Loucy (cell line): ENCODE measurements at regions not wholly inside any gene's neighbourhood (a gene's known extent, or its start where the extent isn't known, plus 50 kb on each side); places are given as distances from the start of the nearest gene placed in this dataset.

ENCODE experiments used
- H2AFZ ChIP-seq: fragments of 200-600 bp; sonication (generic); 2 replicates; pipeline ENCODE4 v1.6.0; 2016; ENCODE audit warnings: antibody characterized with exemption, mild to moderate bottlenecking, low read length, moderate library complexity
- H3F3A ChIP-seq: fragments of 200-600 bp; 2 replicates; pipeline ENCODE4 v1.6.0; 2016; ENCODE audit warnings: antibody characterized with exemption, low read depth, mild to moderate bottlenecking
- H3K27me3 ChIP-seq: fragments of 200-600 bp; sonication (generic); 2 replicates; pipeline ENCODE4 v1.6.1; 2014; ENCODE audit warnings: low read length, mild to moderate bottlenecking; ENCODE audit not compliant: insufficient read depth, poor library complexity, severe bottlenecking
- H3K36me3 ChIP-seq: fragments of 200-600 bp; sonication (generic); 2 replicates; pipeline ENCODE4 v1.6.1; 2016; ENCODE audit warnings: low read length; ENCODE audit not compliant: insufficient read depth
- H3K4me1 ChIP-seq: fragments of 200-600 bp; sonication (generic); 2 replicates; pipeline ENCODE4 v1.5.1; 2014; ENCODE audit warnings: low read length, mild to moderate bottlenecking; ENCODE audit not compliant: insufficient read depth, poor library complexity, severe bottlenecking
- H3K4me2 ChIP-seq: fragments of 200-600 bp; sonication (generic); 2 replicates; pipeline ENCODE4 v1.6.0; 2014; ENCODE audit warnings: antibody characterized with exemption, low read length, low read depth, mild to moderate bottlenecking; ENCODE audit not compliant: poor library complexity, severe bottlenecking
- H3K4me3 ChIP-seq: fragments of 200-600 bp; sonication (generic); 2 replicates; pipeline ENCODE4 v1.5.1; 2014; ENCODE audit warnings: low read length, mild to moderate bottlenecking, mixed read lengths; ENCODE audit not compliant: poor library complexity, severe bottlenecking
- H3K79me2 ChIP-seq: fragments of 200-600 bp; sonication (generic); 2 replicates; pipeline ENCODE4 v1.6.1; 2014; ENCODE audit warnings: low read length; ENCODE audit not compliant: insufficient read depth
- H3K9ac ChIP-seq: fragments of 200-600 bp; sonication (generic); 2 replicates; pipeline ENCODE4 v1.6.0; 2014; ENCODE audit warnings: mild to moderate bottlenecking, low read depth, low read length, moderate library complexity; ENCODE audit not compliant: poor library complexity, severe bottlenecking
- H3K9me2 ChIP-seq: fragments of 200-600 bp; sonication (generic); replicated peaks from 2 replicates; pipeline ENCODE4 v1.6.1; 2016; ENCODE audit warnings: low read depth, low read length, mixed read lengths
- H3K9me3 ChIP-seq: fragments of 200-600 bp; sonication (generic); 2 replicates; pipeline ENCODE4 v1.6.1; 2014; ENCODE audit warnings: mild to moderate bottlenecking, antibody characterized with exemption, low read length, low read depth; ENCODE audit not compliant: insufficient read depth
- H4K20me1 ChIP-seq: fragments of 200-600 bp; sonication (generic); 2 replicates; pipeline ENCODE4 v1.6.0; 2014; ENCODE audit warnings: antibody characterized with exemption, low read length, mild to moderate bottlenecking; ENCODE audit not compliant: insufficient read depth, poor library complexity, severe bottlenecking
- EZH2phosphoT487 ChIP-seq: fragments of 200-600 bp; IDR thresholded peaks from 2 replicates; pipeline ENCODE4 v1.6.1; 2018; ENCODE audit warnings: antibody characterized with exemption, mild to moderate bottlenecking, moderate library complexity, borderline replicate concordance
- TF ChIP-seq, protein P1 (sequence below): fragments of 200-600 bp; sonication (generic); conservative IDR thresholded peaks from 2 replicates; pipeline ENCODE4 v1.5.1; 2014; ENCODE audit warnings: mild to moderate bottlenecking, antibody characterized with exemption, low read length

DNA sequence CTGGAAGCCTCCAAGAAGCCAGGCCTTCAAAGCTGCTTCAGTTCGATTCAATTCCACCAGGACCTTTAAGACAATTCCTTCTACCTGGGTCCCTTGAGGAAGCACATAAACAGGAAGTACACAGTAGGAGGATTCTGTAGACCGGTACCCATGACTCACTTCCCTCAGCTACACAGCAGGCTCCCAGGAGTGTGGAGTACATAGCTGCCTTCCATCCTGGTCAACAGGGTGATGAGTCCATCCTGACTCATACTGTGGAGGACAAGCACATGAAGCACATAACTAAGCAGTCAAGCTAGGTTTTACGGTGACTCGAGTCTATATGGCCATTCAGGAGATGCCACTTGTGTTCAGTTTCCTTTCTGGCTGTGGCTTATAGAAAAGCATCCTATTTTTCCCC lies 197.6 kb upstream of the RBM19 start:
- TF ChIP-seq EZH2phosphoT487, result no peak
- TF ChIP-seq, protein P1, sequence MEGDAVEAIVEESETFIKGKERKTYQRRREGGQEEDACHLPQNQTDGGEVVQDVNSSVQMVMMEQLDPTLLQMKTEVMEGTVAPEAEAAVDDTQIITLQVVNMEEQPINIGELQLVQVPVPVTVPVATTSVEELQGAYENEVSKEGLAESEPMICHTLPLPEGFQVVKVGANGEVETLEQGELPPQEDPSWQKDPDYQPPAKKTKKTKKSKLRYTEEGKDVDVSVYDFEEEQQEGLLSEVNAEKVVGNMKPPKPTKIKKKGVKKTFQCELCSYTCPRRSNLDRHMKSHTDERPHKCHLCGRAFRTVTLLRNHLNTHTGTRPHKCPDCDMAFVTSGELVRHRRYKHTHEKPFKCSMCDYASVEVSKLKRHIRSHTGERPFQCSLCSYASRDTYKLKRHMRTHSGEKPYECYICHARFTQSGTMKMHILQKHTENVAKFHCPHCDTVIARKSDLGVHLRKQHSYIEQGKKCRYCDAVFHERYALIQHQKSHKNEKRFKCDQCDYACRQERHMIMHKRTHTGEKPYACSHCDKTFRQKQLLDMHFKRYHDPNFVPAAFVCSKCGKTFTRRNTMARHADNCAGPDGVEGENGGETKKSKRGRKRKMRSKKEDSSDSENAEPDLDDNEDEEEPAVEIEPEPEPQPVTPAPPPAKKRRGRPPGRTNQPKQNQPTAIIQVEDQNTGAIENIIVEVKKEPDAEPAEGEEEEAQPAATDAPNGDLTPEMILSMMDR, result no peak
- H3K9me3 ChIP-seq, result peaks cover 4% of the 10 kb centered on the region; the same call in 1 of the 2 replicates
- no peak overlapping the region for H3K4me2 ChIP-seq
- H3K9me2 ChIP-seq, result no peaks in the 10 kb centered on the region
- no peak overlapping the region for H3K4me3 ChIP-seq
- no peak overlapping the region for H2AFZ ChIP-seq
- H3K79me2 ChIP-seq, result no peaks in the 10 kb centered on the region
- H3K36me3 ChIP-seq, result no peaks in the 10 kb centered on the region
- H3K4me1 ChIP-seq, result no peaks in the 10 kb centered on the region
- H3F3A ChIP-seq, result no peaks in the 10 kb centered on the region
- no peaks in the 10 kb centered on the region for H3K27me3 ChIP-seq
- no peaks in the 10 kb centered on the region for H4K20me1 ChIP-seq
- H3K9ac ChIP-seq, result no peak overlapping the region

DNA sequence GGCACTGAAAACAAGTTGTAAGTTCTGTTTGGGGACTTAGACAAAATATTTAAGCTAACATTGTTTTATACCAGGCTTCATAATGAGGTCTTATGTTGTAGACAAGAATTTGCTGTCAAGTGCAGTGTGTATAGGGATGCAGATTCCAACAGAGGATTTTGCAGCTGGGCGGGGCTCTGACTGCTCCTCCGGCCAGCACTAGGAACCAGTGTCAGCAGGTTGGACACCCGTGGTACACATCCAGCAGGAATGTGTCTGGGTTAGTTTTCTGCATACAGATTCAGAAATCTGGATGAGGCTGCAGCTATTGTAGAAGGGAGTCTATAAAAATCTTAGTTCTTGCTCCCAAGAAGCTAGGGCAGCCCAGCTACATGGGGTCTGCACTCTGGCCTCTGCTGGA lies 194.3 kb upstream of the RBM19 start:
- H3K27me3 ChIP-seq, result no peaks in the 10 kb centered on the region
- no peaks in the 10 kb centered on the region for H3K9me2 ChIP-seq
- H3K36me3 ChIP-seq, result no peaks in the 10 kb centered on the region
- H3K9ac ChIP-seq, result no peak overlapping the region
- no peaks in the 10 kb centered on the region for H3K79me2 ChIP-seq
- TF ChIP-seq, protein P1, result no peak
- no peak for TF ChIP-seq EZH2phosphoT487
- H3K4me1 ChIP-seq, result no peaks in the 10 kb centered on the region
- peaks cover 5% of the 10 kb centered on the region; the same call in 1 of the 2 replicates for H3K9me3 ChIP-seq
- no peak overlapping the region for H2AFZ ChIP-seq
- no peak overlapping the region for H3K4me2 ChIP-seq
- H3K4me3 ChIP-seq, result no peak overlapping the region
- no peaks in the 10 kb centered on the region for H3F3A ChIP-seq
- no peaks in the 10 kb centered on the region for H4K20me1 ChIP-seq

DNA sequence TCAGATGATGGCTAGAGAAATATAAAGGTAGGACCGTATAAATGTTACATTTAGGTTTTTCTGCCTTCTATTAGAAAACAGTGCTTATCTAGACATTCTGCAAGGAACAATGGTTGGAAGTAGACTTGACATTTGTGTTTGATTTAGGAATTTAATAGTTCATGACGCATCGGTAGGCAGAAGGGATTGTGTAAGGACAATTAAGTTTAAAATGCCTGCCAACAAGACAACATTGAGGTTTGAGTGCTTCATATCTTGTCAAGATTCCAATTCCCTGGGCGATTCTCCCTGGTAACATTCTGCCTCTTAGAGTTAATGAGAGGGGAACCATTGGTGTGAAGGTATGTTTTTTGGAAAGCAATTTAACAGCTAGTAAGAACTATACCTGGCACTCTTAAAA lies 186.8 kb upstream of the RBM19 start:
- Histone ChIP-seq H3K27me3 (no peaks in the 10 kb centered on the region), H3K4me3 (no peak overlapping the region), H3K4me1 (no peaks in the 10 kb centered on the region), H3K9me3 (no peaks in the 10 kb centered on the region; the same call in 1 of the 2 replicates), H3F3A (no peaks in the 10 kb centered on the region), H3K79me2 (no peaks in the 10 kb centered on the region), H3K9me2 (no peaks in the 10 kb centered on the region), H3K36me3 (no peaks in the 10 kb centered on the region), H2AFZ (no peak overlapping the region), H3K4me2 (no peak overlapping the region), H3K9ac (no peak overlapping the region), H4K20me1 (no peaks in the 10 kb centered on the region)
- TF ChIP-seq EZH2phosphoT487, result no peak
- TF ChIP-seq, protein P1, result no peak
